ENCODE measurements at regions not wholly inside any gene's neighbourhood (a gene's known extent, or its start where the extent isn't known, plus 50 kb on each side); places are given as distances from the start of the nearest gene placed in this dataset.
"Not testable (repeated sequence)": the region's sequence is repeated elsewhere in the genome, so short reads cannot be mapped to it uniquely, and the experiment has no call there.

DNA sequence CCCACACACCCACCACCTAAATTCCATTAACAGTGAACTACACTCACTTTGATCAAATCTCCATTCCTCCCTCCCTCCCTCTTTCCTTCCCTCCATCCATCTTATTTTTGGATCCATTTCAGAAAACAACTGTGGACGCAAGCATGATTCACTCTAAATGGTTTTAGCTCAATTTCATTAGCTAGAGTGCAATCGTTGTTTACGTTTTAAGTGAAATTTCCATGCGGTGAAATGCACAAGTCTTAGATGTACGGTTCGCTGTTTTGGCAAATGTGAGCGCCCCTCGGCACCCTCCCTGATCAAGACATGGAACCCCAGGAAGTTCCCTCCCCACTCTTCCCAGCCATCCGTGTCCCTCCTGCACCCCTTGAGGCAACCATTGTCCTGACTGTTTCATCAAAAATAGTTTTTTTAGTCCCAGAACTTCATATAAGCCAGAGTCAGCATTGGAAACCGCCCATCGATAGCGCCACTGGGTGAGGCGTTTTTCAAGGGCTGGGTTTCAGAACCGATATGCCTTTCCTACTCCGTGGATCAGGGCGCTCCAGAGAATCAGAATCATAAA lies 215.1 kb downstream of the BANP start:
- H4K91ac ChIP-seq (replicated peaks; ENCODE audit: insufficient read length, low read length); H3K9ac ChIP-seq (replicated peaks in 1 of 4; ENCODE audit: extremely low read depth in 1 of 4, low read depth in 3 of 4, low read length in 3 of 4); H2BK20ac ChIP-seq (ENCODE audit: low read length); H3K4me2 ChIP-seq (ENCODE audit: insufficient read depth in 1 of 2, low read depth in 2 of 2, low read length in 2 of 2); H3K79me2 ChIP-seq (ENCODE audit: control insufficient read depth in 1 of 2, insufficient read depth in 2 of 2, low read length in 2 of 2); H2AK5ac ChIP-seq (ENCODE audit: low read depth, low read length); H3K27me3 ChIP-seq (replicated peaks in 1 of 4; ENCODE audit: control insufficient read depth in 3 of 4, extremely low read depth in 1 of 4, insufficient read depth in 3 of 4, low read length in 3 of 4); H4K8ac ChIP-seq (ENCODE audit: extremely low read depth, insufficient read depth, low read length); H2BK5ac ChIP-seq (ENCODE audit: low read depth, low read length); H2BK120ac ChIP-seq (replicated peaks; ENCODE audit: low read depth, low read length); H3K18ac ChIP-seq (ENCODE audit: extremely low read depth, low read length); H3K4me1 ChIP-seq (replicated peaks in 1 of 4; ENCODE audit: control insufficient read depth in 3 of 4, insufficient read depth in 4 of 4, low read length in 3 of 4); H3K36me3 ChIP-seq (ENCODE audit: control insufficient read depth in 2 of 4, insufficient read depth in 4 of 4, low read length in 3 of 4); H3K27ac ChIP-seq (ENCODE audit: low read depth, low read length); H3K4ac ChIP-seq (replicated peaks; ENCODE audit: insufficient read length, low read depth, low read length); POLR2A ChIA-PET (ENCODE audit: partially characterized antibody); H3K79me1 ChIP-seq (ENCODE audit: low read depth, low read length); H3K14ac ChIP-seq (ENCODE audit: insufficient read length); H2BK12ac ChIP-seq (ENCODE audit: low read depth, low read length); H2BK15ac ChIP-seq (ENCODE audit: low read length); H3K9me3 ChIP-seq (ENCODE audit: insufficient read depth in 2 of 2, low read depth in 1 of 2, low read length in 1 of 2); H4K20me1 ChIP-seq (replicated peaks in 1 of 2; ENCODE audit: control insufficient read depth in 1 of 2, insufficient read depth in 2 of 2, low read length in 2 of 2); H3K23ac ChIP-seq (ENCODE audit: insufficient read length); H3K4me3 ChIP-seq (ENCODE audit: extremely low read depth in 1 of 4, insufficient read depth in 2 of 4, low read depth in 3 of 4, low read length in 4 of 4); H2AFZ ChIP-seq (ENCODE audit: low read length); H3K56ac ChIP-seq (replicated peaks; ENCODE audit: insufficient read length, low read depth, low read length); H4K5ac ChIP-seq (ENCODE audit: insufficient read length, low read depth, low read length); FAIRE-seq: not testable (repeated sequence)
- DNase-seq (ENCODE audit: low read depth in 1 of 2, low spot score in 2 of 2) = peak in 1 of 2 experiments; percentile 17
- H3K23me2 ChIP-seq (ENCODE audit: low read depth, low read length) = peaks cover 12% of the 10 kb centered on the region; the same call in 1 of the 2 replicates
- CTCF ChIA-PET (ENCODE audit: partially characterized antibody) = interaction anchor here (1.5 kb wide), 1 partner anchor 387 kb away, joined by 3 read pairs; no protein-coding TSS in a partner anchor
- WGBS, 2 experiments (ENCODE audit: extremely low coverage in 1 of 2, insufficient coverage in 1 of 2, insufficient read length in 1 of 2, insufficient replicate concordance in 2 of 2, low coverage in 1 of 2, low lambda C conversion rate in 2 of 2, missing lambda C conversion rate in 1 of 2) = 93% methylated on average over 10 of the region's 16 CpGs; no CpG with 5 or more reads in 1 of the 2 experiments

All from H1 (cell line).